ENCODE measurements at regions not wholly inside any gene's neighbourhood (a gene's known extent, or its start where the extent isn't known, plus 50 kb on each side); places are given as distances from the start of the nearest gene placed in this dataset.

- no peak for TF ChIP-seq CTCF (IDR thresholded peaks at IDR 0.05)
- DNase-seq (ENCODE audit: low spot score) (no peak), ATAC-seq (ENCODE audit: insufficient number of reproducible peaks, low FRiP score, low read depth) (no peak)
- H3K36me3 ChIP-seq, result no peaks in the 10 kb centered on the region
- H3K4me1 ChIP-seq (ENCODE audit: control insufficient read depth in 1 of 2, low read depth in 2 of 2), result peaks cover 0 to 6% of the 10 kb centered on the region in 2 donors
- H3K4me3 ChIP-seq, result no peak overlapping the region
- H3K9me3 ChIP-seq, result no peaks in the 10 kb centered on the region
- no peak overlapping the region for H3K27ac ChIP-seq
- no peaks in the 10 kb centered on the region for H3K27me3 ChIP-seq (replicated peaks; ENCODE audit: insufficient read depth)
Observed at GRCh38 chr15:93278006-93278405, 189.0 kb upstream of the RGMA start.

GRCh38 chr15:93274257-93274656 is 185.2 kb upstream of the RGMA start:
- DNase-seq (ENCODE audit: low spot score) (no peak), ATAC-seq (ENCODE audit: insufficient number of reproducible peaks, low FRiP score, low read depth) (no peak)
- H3K9me3 ChIP-seq, result no peaks in the 10 kb centered on the region
- H3K27ac ChIP-seq, result no peak overlapping the region
- H3K27me3 ChIP-seq (replicated peaks; ENCODE audit: insufficient read depth), result no peaks in the 10 kb centered on the region
- no peak overlapping the region for H3K4me3 ChIP-seq
- H3K36me3 ChIP-seq, result no peaks in the 10 kb centered on the region
- no peaks in the 10 kb centered on the region for H3K4me1 ChIP-seq (ENCODE audit: control insufficient read depth in 1 of 2, low read depth in 2 of 2)
- no peak for TF ChIP-seq CTCF (IDR thresholded peaks at IDR 0.05)

DNA sequence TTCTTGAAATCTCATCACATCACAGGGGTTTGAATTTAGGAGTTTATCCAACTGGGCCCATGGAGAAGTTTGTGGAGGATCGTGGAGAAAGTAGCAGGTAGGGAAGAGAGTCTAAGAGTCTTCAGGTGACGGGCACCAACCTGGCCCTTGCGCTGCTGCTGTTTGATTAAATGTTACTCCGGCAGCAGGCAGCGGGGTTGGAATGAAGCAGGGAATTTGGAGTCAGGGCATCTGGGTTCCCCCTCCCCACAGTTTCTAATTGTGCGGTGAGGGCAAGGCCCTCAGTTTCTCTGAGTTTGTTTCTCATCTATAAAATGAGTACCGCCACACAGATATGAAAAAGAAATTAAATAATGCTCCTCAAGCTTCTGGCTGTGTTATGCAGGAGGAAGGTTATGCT is 182.9 kb upstream of the RGMA start:
- no peak overlapping the region for H3K4me3 ChIP-seq
- DNase-seq (ENCODE audit: low spot score) (no peak), ATAC-seq (ENCODE audit: insufficient number of reproducible peaks, low FRiP score, low read depth) (no peak)
- no peak overlapping the region for H3K27ac ChIP-seq
- no peaks in the 10 kb centered on the region for H3K27me3 ChIP-seq (replicated peaks; ENCODE audit: insufficient read depth)
- H3K9me3 ChIP-seq, result no peaks in the 10 kb centered on the region
- H3K36me3 ChIP-seq, result no peaks in the 10 kb centered on the region
- TF ChIP-seq CTCF (IDR thresholded peaks at IDR 0.05), result no peak
- H3K4me1 ChIP-seq (ENCODE audit: control insufficient read depth in 1 of 2, low read depth in 2 of 2), result no peaks in the 10 kb centered on the region

DNA sequence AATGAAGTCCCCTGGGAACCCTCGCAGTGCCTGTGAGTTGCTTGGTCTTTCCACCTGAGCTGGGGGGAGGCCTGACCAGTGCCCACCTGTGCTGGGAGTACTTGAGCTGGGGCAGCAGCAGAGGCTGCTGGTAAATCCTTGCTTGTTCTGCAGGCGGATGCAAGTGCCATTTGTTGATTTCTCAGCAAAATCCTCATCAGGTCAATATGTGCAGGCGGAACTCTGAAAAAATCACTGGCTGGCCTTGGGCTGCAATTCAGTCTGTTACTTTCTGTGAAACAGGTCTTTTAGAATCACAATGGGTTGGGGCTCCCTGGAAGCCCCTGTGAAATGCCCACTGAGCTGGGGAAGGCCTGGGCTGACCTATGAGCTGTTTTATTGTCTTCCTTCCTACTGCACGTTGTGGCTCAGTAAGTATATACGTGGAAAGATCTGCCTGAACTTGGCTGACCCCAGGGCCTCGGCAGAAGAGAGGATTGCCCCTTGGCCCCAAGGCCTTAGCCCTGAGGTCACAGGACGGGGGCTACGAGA is 182.0 kb upstream of the RGMA start:
- Histone ChIP-seq H3K4me1 (ENCODE audit: control insufficient read depth in 1 of 2, low read depth in 2 of 2) (no peaks in the 10 kb centered on the region), H3K36me3 (no peaks in the 10 kb centered on the region), H3K9me3 (no peaks in the 10 kb centered on the region), H3K27me3 (replicated peaks; ENCODE audit: insufficient read depth) (no peaks in the 10 kb centered on the region), H3K27ac (no peak overlapping the region), H3K4me3 (no peak overlapping the region)
- no peak for ATAC-seq (ENCODE audit: insufficient number of reproducible peaks, low FRiP score, low read depth)
- no peak for DNase-seq (ENCODE audit: low spot score)
- no peak for TF ChIP-seq CTCF (IDR thresholded peaks at IDR 0.05)

DNA sequence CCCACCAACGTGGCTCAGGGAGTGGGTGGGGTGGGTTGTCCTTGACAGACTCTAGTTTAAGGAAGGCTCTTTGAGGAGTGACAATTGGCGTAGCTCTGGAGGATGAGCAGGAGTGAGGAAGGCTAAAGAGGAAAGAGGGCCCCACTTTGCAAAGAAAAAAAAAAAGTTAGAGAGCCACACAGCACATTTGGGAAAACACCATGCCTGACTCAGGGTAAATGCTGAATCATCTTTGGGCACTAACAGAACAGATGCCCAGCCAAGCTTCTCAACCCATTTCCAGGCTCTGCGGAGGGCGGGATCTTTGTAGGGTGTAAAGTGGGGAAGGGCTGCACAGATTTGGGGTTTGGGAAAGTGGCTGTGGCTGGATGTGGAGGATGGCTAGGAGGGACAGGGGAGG is 179.1 kb upstream of the RGMA start:
- DNase-seq (ENCODE audit: low spot score) (no peak), ATAC-seq (ENCODE audit: insufficient number of reproducible peaks, low FRiP score, low read depth) (no peak)
- Histone ChIP-seq H3K4me1 (ENCODE audit: control insufficient read depth in 1 of 2, low read depth in 2 of 2) (no peaks in the 10 kb centered on the region), H3K27me3 (replicated peaks; ENCODE audit: insufficient read depth) (no peaks in the 10 kb centered on the region), H3K36me3 (no peaks in the 10 kb centered on the region), H3K4me3 (no peak overlapping the region), H3K27ac (no peak overlapping the region), H3K9me3 (no peaks in the 10 kb centered on the region)
- TF ChIP-seq CTCF (IDR thresholded peaks at IDR 0.05), result no peak
